ENCODE measurements at regions not wholly inside any gene's neighbourhood (a gene's known extent, or its start where the extent isn't known, plus 50 kb on each side); places are given as distances from the start of the nearest gene placed in this dataset.

DNA sequence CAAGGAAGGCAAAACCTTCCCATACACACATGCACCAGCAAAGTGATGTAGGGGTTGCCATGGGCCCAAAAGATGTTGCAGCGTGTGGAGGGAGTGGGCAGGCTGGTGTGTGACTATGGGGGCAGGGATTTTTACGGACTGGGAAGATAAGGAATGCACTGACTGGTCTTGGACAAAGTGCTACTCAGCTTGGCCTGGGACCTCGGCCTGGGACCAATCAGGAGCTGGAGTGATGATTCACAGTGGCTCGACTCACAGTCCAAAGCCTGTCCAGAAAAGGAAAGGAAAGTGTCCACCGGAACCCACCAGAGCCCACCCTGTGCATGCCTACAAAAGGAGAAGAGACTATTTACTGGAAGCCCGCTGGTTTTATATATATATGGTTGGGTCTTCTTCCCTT lies 567.0 kb upstream of the GNPDA2 start:
- Histone ChIP-seq H3K27ac (ENCODE audit: low read depth, low read length) (no peak overlapping the region), H3K4me1 (ENCODE audit: insufficient read depth, low read length) (no peaks in the 10 kb centered on the region), H3K9me3 (ENCODE audit: insufficient read depth, low read depth, low read length) (no peaks in the 10 kb centered on the region), H3K27me3 (ENCODE audit: insufficient read depth, low read length) (no peaks in the 10 kb centered on the region), H3K79me2 (ENCODE audit: insufficient read depth, low read length) (no peaks in the 10 kb centered on the region), H3K4me3 (ENCODE audit: insufficient read depth, low read depth, low read length) (no peak overlapping the region), H3K36me3 (ENCODE audit: insufficient read depth, low read length) (no peaks in the 10 kb centered on the region), H4K20me1 (ENCODE audit: insufficient read depth, low read length) (no peaks in the 10 kb centered on the region), H2AFZ (ENCODE audit: low read depth, low read length) (no peak overlapping the region), H3K9ac (ENCODE audit: low read length) (no peak overlapping the region), H3K4me2 (ENCODE audit: low read length) (no peak overlapping the region)
- no peak for FAIRE-seq
- Mint-ChIP-seq H3K27ac (ENCODE audit: unreplicated experiment) (no peak overlapping the region), H3K36me3 (ENCODE audit: low read depth, unreplicated experiment) (no peaks in the 10 kb centered on the region), H3K4me3 (ENCODE audit: unreplicated experiment) (no peak overlapping the region), H3K27me3 (ENCODE audit: low read depth, unreplicated experiment) (no peaks in the 10 kb centered on the region), H3K9me3 (ENCODE audit: unreplicated experiment) (peaks cover 9% of the 10 kb centered on the region), H3K4me1 (ENCODE audit: low read depth, unreplicated experiment) (no peaks in the 10 kb centered on the region)
- TF ChIP-seq, protein P1, sequence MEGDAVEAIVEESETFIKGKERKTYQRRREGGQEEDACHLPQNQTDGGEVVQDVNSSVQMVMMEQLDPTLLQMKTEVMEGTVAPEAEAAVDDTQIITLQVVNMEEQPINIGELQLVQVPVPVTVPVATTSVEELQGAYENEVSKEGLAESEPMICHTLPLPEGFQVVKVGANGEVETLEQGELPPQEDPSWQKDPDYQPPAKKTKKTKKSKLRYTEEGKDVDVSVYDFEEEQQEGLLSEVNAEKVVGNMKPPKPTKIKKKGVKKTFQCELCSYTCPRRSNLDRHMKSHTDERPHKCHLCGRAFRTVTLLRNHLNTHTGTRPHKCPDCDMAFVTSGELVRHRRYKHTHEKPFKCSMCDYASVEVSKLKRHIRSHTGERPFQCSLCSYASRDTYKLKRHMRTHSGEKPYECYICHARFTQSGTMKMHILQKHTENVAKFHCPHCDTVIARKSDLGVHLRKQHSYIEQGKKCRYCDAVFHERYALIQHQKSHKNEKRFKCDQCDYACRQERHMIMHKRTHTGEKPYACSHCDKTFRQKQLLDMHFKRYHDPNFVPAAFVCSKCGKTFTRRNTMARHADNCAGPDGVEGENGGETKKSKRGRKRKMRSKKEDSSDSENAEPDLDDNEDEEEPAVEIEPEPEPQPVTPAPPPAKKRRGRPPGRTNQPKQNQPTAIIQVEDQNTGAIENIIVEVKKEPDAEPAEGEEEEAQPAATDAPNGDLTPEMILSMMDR (IDR thresholded peaks at IDR 0.05; ENCODE audit: insufficient read depth, low read depth, low read length) = no peak
- no peak for TF ChIP-seq EZH2 (IDR thresholded peaks at IDR 0.05; ENCODE audit: insufficient read depth, low read length)
- DNase-seq (ENCODE audit: low read depth) = no peak

DNA sequence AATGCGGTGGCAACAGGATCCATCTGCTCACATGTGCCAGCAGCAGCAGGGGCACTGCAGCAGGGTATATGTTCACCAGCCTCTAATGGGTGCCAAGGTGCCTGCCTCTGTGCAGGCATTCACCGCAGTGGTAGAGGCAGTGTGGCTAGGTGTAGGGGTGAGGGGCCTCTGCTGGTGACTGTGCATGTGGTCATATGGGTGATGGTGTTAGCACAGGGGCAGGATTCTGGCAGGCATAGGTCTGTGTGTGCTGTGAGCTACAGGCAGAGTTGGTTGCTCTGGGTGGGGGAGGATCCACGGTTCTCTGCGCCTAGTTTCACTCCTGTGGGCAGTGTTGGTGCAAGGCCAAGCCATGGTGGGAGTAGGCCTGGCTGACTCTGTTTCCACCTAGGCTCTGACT lies 566.5 kb upstream of the GNPDA2 start:
- no peak for FAIRE-seq
- H3K9me3 ChIP-seq (ENCODE audit: insufficient read depth, low read depth, low read length) = no peaks in the 10 kb centered on the region

DNA sequence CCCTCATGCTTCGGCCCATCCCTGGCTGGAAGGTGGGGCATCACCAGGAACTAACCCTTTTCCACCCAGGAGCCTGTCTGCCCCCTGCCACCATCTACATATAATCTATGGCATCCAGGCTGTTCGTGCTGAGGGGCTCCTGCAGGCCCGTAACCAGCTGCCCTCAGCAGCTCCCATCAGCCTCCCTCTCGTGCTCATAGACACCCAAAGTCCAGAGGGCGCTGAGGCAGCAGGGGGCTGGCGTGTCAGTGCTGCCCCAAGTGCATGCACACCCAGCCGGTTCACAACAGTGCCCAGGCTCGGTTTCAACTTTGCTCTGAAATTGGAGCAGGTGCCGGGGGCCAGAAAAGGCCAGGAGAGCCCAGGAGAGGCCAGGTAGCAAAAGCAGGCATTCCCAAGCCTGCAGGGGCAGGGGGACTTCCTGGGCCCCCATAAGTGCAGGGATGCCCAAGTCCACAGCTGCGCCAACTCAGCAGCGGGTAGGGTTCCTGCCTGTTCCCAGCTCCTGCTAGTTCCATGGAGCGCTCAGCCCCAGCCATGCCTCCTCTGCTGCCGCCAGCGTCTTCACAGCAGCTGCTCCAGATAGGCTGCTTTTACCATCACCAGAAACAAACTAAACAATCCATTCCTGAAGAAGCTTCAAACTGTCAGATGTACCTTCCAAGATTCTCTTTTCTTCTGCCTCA lies 558.2 kb upstream of the GNPDA2 start:
- no peaks in the 10 kb centered on the region for H3K4me1 ChIP-seq (ENCODE audit: insufficient read depth, low read length)
- no peaks in the 10 kb centered on the region for H4K20me1 ChIP-seq (ENCODE audit: insufficient read depth, low read length)
- Mint-ChIP-seq H3K36me3 (ENCODE audit: low read depth, unreplicated experiment) (no peaks in the 10 kb centered on the region), H3K4me3 (ENCODE audit: unreplicated experiment) (no peak overlapping the region), H3K27me3 (ENCODE audit: low read depth, unreplicated experiment) (no peaks in the 10 kb centered on the region), H3K27ac (ENCODE audit: unreplicated experiment) (no peak overlapping the region), H3K4me1 (ENCODE audit: low read depth, unreplicated experiment) (no peaks in the 10 kb centered on the region), H3K9me3 (ENCODE audit: unreplicated experiment) (no peaks in the 10 kb centered on the region)
- no peak overlapping the region for H3K27ac ChIP-seq (ENCODE audit: low read depth, low read length)
- no peaks in the 10 kb centered on the region for H3K79me2 ChIP-seq (ENCODE audit: insufficient read depth, low read length)
- H3K9me3 ChIP-seq (ENCODE audit: insufficient read depth, low read depth, low read length) = peaks cover 2% of the 10 kb centered on the region
- no peak overlapping the region for H3K9ac ChIP-seq (ENCODE audit: low read length)
- DNase-seq (ENCODE audit: low read depth) = no peak
- TF ChIP-seq, protein P1 (IDR thresholded peaks at IDR 0.05; ENCODE audit: insufficient read depth, low read depth, low read length) = no peak
- TF ChIP-seq EZH2 (IDR thresholded peaks at IDR 0.05; ENCODE audit: insufficient read depth, low read length) = no peak
- H3K27me3 ChIP-seq (ENCODE audit: insufficient read depth, low read length) = no peaks in the 10 kb centered on the region
- FAIRE-seq = no peak
- no peak overlapping the region for H3K4me2 ChIP-seq (ENCODE audit: low read length)
- no peaks in the 10 kb centered on the region for H3K36me3 ChIP-seq (ENCODE audit: insufficient read depth, low read length)
- no peak overlapping the region for H3K4me3 ChIP-seq (ENCODE audit: insufficient read depth, low read depth, low read length)
- H2AFZ ChIP-seq (ENCODE audit: low read depth, low read length) = no peak overlapping the region

More for the DNA sequence above, 566.5 kb upstream of the GNPDA2 start:
- Histone ChIP-seq H3K4me1 (ENCODE audit: insufficient read depth, low read length) (no peaks in the 10 kb centered on the region), H3K79me2 (ENCODE audit: insufficient read depth, low read length) (no peaks in the 10 kb centered on the region), H4K20me1 (ENCODE audit: insufficient read depth, low read length) (no peaks in the 10 kb centered on the region), H3K27ac (ENCODE audit: low read depth, low read length) (no peak overlapping the region), H2AFZ (ENCODE audit: low read depth, low read length) (no peak overlapping the region), H3K27me3 (ENCODE audit: insufficient read depth, low read length) (no peaks in the 10 kb centered on the region), H3K4me3 (ENCODE audit: insufficient read depth, low read depth, low read length) (no peak overlapping the region), H3K4me2 (ENCODE audit: low read length) (no peak overlapping the region), H3K9ac (ENCODE audit: low read length) (no peak overlapping the region), H3K36me3 (ENCODE audit: insufficient read depth, low read length) (no peaks in the 10 kb centered on the region)
- TF ChIP-seq, protein P1 (IDR thresholded peaks at IDR 0.05; ENCODE audit: insufficient read depth, low read depth, low read length) = no peak
- no peak for TF ChIP-seq EZH2 (IDR thresholded peaks at IDR 0.05; ENCODE audit: insufficient read depth, low read length)
- Mint-ChIP-seq H3K4me3 (ENCODE audit: unreplicated experiment) (no peak overlapping the region), H3K4me1 (ENCODE audit: low read depth, unreplicated experiment) (no peaks in the 10 kb centered on the region), H3K9me3 (ENCODE audit: unreplicated experiment) (peaks cover 9% of the 10 kb centered on the region), H3K27ac (ENCODE audit: unreplicated experiment) (no peak overlapping the region), H3K27me3 (ENCODE audit: low read depth, unreplicated experiment) (no peaks in the 10 kb centered on the region), H3K36me3 (ENCODE audit: low read depth, unreplicated experiment) (no peaks in the 10 kb centered on the region)
- DNase-seq (ENCODE audit: low read depth) = no peak

All from astrocyte (in vitro differentiated cells and primary cell).